Muscle layer of duodenum (tissue), 2 donors: ENCODE measurements at regions not wholly inside any gene's neighbourhood (a gene's known extent, or its start where the extent isn't known, plus 50 kb on each side); places are given as distances from the start of the nearest gene placed in this dataset.

Experiments used
- H3K27ac ChIP-seq: one replicate; pipeline ENCODE4 v1.7.0; 2013; ENCODE audit warnings: mild to moderate bottlenecking, low read length
- H3K27me3 ChIP-seq: one replicate; pipeline ENCODE4 v1.7.0; 2013; ENCODE audit warnings: low read depth, mild to moderate bottlenecking, control low read depth, low read length
- H3K36me3 ChIP-seq, 2 donors: one replicate each; pipeline ENCODE4 v1.7.0; 2013; ENCODE audit warnings: low read length in 2 of 2, control low read depth in 1 of 2, mild to moderate bottlenecking in 1 of 2; ENCODE audit not compliant: insufficient read depth in 2 of 2, control insufficient read depth in 1 of 2
- H3K4me1 ChIP-seq, 2 donors: one replicate each; pipeline ENCODE4 v1.7.0; 2013; ENCODE audit warnings: low read length in 2 of 2, mild to moderate bottlenecking in 2 of 2, control low read depth in 1 of 2, moderate library complexity in 1 of 2; ENCODE audit not compliant: insufficient read depth in 2 of 2, control insufficient read depth in 1 of 2
- H3K4me3 ChIP-seq, 2 donors: one replicate each; pipeline ENCODE4 v1.7.0; 2013; ENCODE audit warnings: low read length in 2 of 2, low read depth in 1 of 2, mild to moderate bottlenecking in 1 of 2
- H3K9me3 ChIP-seq, 2 donors: one replicate each; pipeline ENCODE4 v1.7.0; 2013; ENCODE audit warnings: low read length in 2 of 2, control low read depth in 1 of 2, mild to moderate bottlenecking in 1 of 2; ENCODE audit not compliant: control insufficient read depth in 1 of 2
- donor health status: healthy.

DNA sequence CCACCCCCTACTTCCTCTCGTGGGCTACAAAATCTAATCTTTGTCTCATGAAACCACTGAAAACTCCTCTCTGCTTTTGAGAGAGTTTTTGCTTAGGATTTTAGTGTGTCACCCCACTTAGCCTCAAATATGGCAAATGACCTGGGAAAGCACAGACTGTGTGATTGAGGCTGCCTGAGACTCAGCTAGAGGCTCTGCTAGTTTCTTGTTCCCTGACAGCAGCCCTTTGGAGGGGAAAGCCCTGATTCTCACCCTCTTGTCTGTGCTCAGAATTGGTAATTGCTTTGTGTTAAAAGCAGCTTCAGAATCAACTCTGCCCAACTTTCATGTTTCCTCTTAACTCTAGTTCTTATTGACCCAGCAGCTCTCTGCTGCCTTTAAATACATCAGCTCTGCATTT is 85.6 kb upstream of the ZP4 start:
- Histone ChIP-seq H3K9me3 (no peaks in the 10 kb centered on the region), H3K4me1 (no peaks in the 10 kb centered on the region), H3K4me3 (no peak overlapping the region), H3K27ac (no peak overlapping the region), H3K27me3 (no peaks in the 10 kb centered on the region), H3K36me3 (no peaks in the 10 kb centered on the region)

DNA sequence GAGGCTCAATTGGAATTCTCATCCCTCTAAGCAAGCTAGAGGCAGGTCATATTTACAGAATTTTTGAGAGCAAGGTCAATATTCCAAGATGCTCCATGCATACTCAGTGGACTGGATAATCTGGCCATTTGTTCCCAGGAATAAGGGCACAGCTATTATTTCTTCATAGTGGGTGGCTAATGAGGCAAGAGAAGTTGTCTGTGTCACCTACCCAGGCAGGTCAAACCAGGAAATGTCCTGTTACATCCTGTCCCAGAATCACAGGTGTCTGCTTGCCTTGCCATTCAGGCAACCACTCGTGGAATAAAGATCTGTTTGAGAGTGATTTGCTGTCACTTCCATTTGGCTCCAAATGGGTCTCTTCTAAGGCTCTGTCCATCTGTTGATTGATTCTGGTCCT is 85.2 kb upstream of the ZP4 start:
- no peaks in the 10 kb centered on the region for H3K4me1 ChIP-seq
- H3K4me3 ChIP-seq: no peak overlapping the region
- no peak overlapping the region for H3K27ac ChIP-seq
- no peaks in the 10 kb centered on the region for H3K9me3 ChIP-seq
- no peaks in the 10 kb centered on the region for H3K27me3 ChIP-seq
- H3K36me3 ChIP-seq: no peaks in the 10 kb centered on the region

GRCh38 chr1:237975376-237975775 is 84.7 kb upstream of the ZP4 start:
- no peaks in the 10 kb centered on the region for H3K4me1 ChIP-seq
- H3K27me3 ChIP-seq: no peaks in the 10 kb centered on the region
- H3K4me3 ChIP-seq: no peak overlapping the region
- H3K27ac ChIP-seq: no peak overlapping the region
- no peaks in the 10 kb centered on the region for H3K36me3 ChIP-seq
- no peaks in the 10 kb centered on the region for H3K9me3 ChIP-seq

DNA sequence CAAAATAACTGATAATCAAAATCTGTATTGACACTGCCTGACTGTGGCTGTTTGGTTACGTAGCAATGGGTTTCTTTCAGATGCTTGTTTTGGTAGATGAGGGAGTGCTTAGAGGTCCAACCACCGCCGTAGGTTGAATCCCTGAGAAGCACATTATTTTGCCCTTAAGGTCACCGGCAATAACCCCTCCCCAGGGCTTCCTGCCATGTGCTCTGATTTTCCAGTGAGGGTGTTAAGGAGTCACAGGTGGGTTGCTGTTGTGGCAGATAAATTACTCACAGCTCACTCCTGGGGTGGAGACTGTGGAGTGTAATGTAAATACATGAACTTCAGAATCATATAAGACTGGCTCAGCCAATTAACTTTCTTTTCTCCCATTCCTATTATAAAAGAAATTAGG is 81.5 kb upstream of the ZP4 start:
- Histone ChIP-seq H3K36me3 (no peaks in the 10 kb centered on the region), H3K27ac (no peak overlapping the region), H3K4me3 (no peak overlapping the region), H3K4me1 (no peaks in the 10 kb centered on the region), H3K9me3 (no peaks in the 10 kb centered on the region), H3K27me3 (no peaks in the 10 kb centered on the region)

DNA sequence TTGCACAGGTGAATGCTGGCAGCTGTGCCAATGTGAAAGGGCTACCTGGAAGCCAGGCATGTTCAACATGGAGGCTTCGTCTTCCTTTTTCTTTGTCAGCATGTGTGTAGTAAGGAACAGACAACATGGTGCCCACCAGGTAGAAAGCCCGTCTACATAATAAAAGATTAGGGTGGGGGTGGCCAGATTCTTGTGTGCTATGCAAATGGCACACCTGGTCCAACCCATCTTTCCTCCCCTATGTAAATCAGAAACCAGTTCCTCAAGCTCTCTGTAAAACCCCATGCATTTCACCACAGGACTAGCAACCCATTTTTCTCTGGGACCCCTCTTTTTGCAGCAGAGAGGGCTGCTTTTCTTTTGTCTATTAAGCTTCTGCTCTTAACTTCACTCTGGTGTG is 72.3 kb upstream of the ZP4 start:
- no peak overlapping the region for H3K27ac ChIP-seq
- H3K4me3 ChIP-seq: no peak overlapping the region
- no peaks in the 10 kb centered on the region for H3K27me3 ChIP-seq

DNA sequence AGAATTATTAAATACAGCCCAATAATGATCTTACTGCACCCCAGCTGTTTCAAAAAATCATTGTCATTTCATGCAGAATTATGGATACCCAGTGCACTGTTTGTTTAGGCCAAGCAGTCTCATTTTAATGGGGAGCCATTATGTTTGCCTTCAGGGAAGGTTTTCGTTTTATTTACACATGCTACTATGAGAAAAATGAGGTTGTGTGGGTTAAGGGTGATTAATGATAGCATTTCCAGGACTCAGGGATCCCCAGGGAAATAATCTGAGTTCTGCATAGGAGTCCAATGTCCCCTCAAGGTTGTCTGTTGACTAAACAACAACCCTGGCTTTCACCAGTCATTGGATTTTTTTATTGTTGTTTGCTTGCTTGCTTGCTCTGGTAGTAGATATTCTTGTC is 71.0 kb upstream of the ZP4 start:
- Histone ChIP-seq H3K27ac (no peak overlapping the region), H3K36me3 (no peaks in the 10 kb centered on the region), H3K4me1 (no peaks in the 10 kb centered on the region), H3K4me3 (no peak overlapping the region), H3K27me3 (no peaks in the 10 kb centered on the region), H3K9me3 (no peaks in the 10 kb centered on the region)

More for the DNA sequence above, 72.3 kb upstream of the ZP4 start:
- no peaks in the 10 kb centered on the region for H3K36me3 ChIP-seq
- no peaks in the 10 kb centered on the region for H3K4me1 ChIP-seq
- H3K9me3 ChIP-seq: no peaks in the 10 kb centered on the region

DNA sequence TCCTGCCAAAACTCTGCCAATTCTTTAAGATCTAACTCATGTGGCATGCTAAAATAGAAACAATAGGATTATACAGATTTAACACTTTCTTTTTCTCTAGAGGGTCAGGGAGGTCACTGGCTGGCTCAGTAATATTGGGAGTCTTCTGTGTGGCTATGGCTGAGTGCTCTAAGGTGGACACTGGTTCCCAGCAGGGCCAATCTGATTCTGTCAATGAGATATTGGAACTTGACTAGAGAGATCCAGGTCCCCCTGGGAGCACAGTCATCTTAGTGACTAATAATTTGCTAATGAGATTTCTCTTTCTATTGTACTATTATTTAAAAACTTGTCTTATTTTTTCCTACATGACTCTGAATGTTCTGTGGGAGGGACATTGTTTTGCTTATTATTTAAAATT is 69.1 kb upstream of the ZP4 start:
- H3K27me3 ChIP-seq: no peaks in the 10 kb centered on the region
- no peaks in the 10 kb centered on the region for H3K36me3 ChIP-seq
- H3K9me3 ChIP-seq: no peaks in the 10 kb centered on the region
- no peak overlapping the region for H3K27ac ChIP-seq
- no peak overlapping the region for H3K4me3 ChIP-seq
- no peaks in the 10 kb centered on the region for H3K4me1 ChIP-seq

DNA sequence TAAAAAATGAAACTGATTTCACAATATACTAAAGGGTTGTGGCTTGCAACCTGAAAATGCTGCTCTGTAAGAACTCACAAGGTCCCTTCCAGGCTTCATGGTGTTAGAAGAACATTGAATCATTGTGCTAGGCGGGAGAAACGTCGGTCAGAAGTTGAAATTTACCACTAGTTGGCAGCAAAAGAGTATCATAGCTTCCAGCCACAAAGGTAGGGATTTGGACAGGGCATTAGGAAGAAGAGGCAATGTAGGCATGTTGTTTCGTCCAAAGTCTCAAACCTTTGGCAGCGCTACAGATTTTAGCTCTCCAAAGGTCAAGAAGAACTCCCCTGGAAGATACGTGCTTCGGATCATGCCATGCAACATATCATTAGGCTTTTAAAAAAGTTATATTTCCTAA is 62.5 kb upstream of the ZP4 start:
- Histone ChIP-seq H3K9me3 (no peaks in the 10 kb centered on the region), H3K4me1 (no peaks in the 10 kb centered on the region), H3K36me3 (no peaks in the 10 kb centered on the region), H3K27ac (no peak overlapping the region), H3K27me3 (no peaks in the 10 kb centered on the region), H3K4me3 (no peak overlapping the region)
